ENCODE measurements at regions not wholly inside any gene's neighbourhood (a gene's known extent, or its start where the extent isn't known, plus 50 kb on each side); places are given as distances from the start of the nearest gene placed in this dataset.

GRCh38 chr10:47244560-47245500 lies 55.2 kb upstream of the GDF10 start:
- TF ChIP-seq CTCF (IDR thresholded peaks at IDR 0.05) (no peak), POLR2A (IDR thresholded peaks at IDR 0.05) (no peak)

Data from lower leg skin (tissue), 3 donors.